ENCODE measurements at regions not wholly inside any gene's neighbourhood (a gene's known extent, or its start where the extent isn't known, plus 50 kb on each side); places are given as distances from the start of the nearest gene placed in this dataset.

DNA sequence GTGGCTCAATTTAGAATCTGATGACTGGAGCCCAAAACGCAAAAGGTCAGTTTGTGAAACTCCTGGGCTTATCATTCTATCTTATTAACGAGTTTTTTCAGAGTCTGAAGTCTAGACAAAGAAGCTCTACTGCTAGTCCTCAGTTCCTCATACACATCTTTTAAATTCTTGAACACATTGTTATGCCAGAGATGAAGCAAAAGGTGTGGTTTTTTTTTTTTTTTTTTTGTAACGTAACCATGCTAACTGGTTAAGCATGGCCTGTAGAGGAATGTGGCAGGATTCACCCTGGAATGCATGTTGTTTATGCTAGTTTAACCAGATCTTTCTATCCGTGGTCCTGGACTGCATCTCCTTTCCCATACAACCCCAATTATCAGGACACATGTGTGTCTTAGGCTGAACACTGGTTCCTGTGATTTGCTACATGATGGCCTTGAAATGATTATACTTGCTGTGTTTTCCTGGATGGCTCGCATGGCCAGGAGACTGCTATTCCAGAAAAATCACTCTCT lies 79.3 kb upstream of the MDFIC start:
- intact Hi-C loops (cut with DNase I): no loop called here
- no peak for DNase-seq (ENCODE audit: low spot score)

- DNase-seq (ENCODE audit: low spot score): no peak
- intact Hi-C loops (cut with DNase I): no loop called here
Measured at GRCh38 chr7:114843102-114843501, 78.8 kb upstream of the MDFIC start.

GRCh38 chr7:114851406-114852061 lies 70.4 kb upstream of the MDFIC start:
- DNase-seq (ENCODE audit: low spot score): no peak
- intact Hi-C loops (cut with DNase I): no loop called here

DNA sequence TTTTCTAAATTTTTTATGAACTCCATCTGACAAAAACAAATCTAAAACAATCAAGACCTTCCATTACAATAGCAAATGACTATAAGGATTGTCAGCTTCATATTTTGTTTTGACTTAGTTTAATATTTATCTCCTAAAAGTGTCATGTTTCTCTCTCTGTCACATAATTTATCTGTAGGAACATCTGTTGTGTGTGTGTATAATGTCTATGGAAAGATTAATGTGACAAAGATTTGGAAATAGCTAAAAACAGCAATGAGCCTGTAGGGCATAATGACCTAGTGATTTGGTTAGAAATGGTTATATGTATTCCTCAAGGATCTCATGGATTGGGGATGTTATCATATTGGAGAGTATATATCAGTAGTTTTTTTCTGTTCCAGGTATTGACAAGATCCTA lies 69.6 kb upstream of the MDFIC start:
- intact Hi-C loops (cut with DNase I): no loop called here

GRCh38 chr7:114853189-114853588 lies 68.7 kb upstream of the MDFIC start:
- intact Hi-C loops (cut with DNase I): no loop called here
- no peak for DNase-seq (ENCODE audit: low spot score)

More for the DNA sequence above, 69.6 kb upstream of the MDFIC start:
- no peak for DNase-seq (ENCODE audit: low spot score)

DNA sequence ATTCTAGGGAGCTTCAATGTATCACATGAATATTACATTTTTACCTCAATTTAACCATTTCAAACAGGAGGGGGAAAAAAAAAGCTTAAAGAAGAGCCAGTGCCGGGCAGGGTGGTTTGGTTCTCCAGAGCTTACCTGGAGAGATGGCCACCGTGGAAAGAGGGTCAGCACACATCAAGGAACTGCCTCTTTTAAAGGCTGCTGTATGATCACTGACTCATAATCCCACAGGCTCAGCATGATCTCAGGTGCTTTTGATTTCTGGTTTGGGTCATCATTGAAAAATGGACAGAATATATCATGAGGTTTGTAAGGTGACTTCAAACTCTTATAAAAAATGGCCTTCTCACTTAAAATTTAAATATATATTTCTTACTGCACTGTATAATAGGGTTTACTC lies 67.5 kb upstream of the MDFIC start:
- intact Hi-C loops (cut with DNase I): no loop called here
- no peak for DNase-seq (ENCODE audit: low spot score)

GRCh38 chr7:114856625-114857024 lies 65.3 kb upstream of the MDFIC start:
- no peak for DNase-seq (ENCODE audit: low spot score)
- intact Hi-C loops (cut with DNase I): no loop called here

GRCh38 chr7:114857605-114858004 lies 64.3 kb upstream of the MDFIC start:
- no peak for DNase-seq (ENCODE audit: low spot score)
- intact Hi-C loops (cut with DNase I): no loop called here

- DNase-seq (ENCODE audit: low spot score): no peak
- intact Hi-C loops (cut with DNase I): no loop called here
Measured at GRCh38 chr7:114859477-114859876, 62.4 kb upstream of the MDFIC start.

DNA sequence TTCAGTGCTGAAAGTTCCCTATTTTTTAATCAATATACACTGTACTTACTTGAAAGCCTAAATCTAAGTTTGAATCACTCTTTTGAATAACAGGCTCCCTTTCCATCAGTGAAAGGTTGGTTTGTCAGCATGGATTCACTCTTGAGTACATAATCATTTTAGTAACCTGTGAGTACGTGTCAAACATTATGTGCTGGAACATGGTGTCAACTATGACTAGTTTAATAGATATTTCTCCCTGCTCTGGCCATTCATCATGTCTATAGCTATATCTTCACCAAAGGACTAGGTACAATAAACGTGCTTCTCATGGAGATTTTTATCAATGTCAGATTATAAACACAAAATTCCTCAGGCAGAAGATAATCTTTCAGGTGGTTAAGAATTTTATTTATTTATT lies 61.7 kb upstream of the MDFIC start:
- intact Hi-C loops (cut with DNase I): no loop called here

DNA sequence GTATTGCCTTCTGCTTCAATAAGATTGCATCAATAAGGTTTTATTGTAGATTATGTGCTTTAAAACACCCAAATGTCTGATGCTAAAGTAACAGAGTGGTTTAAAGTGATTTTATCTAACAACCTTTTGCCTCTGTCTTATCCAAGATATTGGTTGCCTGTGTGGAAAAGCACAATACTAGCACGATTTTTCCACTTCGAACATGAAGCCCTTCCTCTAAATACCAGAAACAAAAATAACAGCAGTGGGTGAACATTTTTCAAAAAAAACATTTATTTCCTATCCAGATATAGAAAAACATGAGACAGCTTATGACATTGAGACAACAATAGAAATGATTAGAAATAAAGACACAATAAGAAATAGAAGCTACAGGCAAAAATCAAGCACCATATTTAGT lies 59.5 kb upstream of the MDFIC start:
- intact Hi-C loops (cut with DNase I): no loop called here

More for the DNA sequence above, 61.7 kb upstream of the MDFIC start:
- DNase-seq (ENCODE audit: low spot score): no peak

GRCh38 chr7:114864278-114864677 lies 57.6 kb upstream of the MDFIC start:
- intact Hi-C loops (cut with DNase I): no loop called here
- no peak for DNase-seq (ENCODE audit: low spot score)

More for the DNA sequence above, 59.5 kb upstream of the MDFIC start:
- DNase-seq (ENCODE audit: low spot score): no peak

- intact Hi-C loops (cut with DNase I): no loop called here
- DNase-seq (ENCODE audit: low spot score): peak; percentile 82
Measured at GRCh38 chr7:114865564-114865963, 56.3 kb upstream of the MDFIC start.
